Panc1 (cell line): ENCODE measurements at regions not wholly inside any gene's neighbourhood (a gene's known extent, or its start where the extent isn't known, plus 50 kb on each side); places are given as distances from the start of the nearest gene placed in this dataset.

Experiments used
- ATAC-seq: fragments of 200-7000 bp; cut with Tn5 transposase; 2 replicates; pipeline ENCODE4 v1.9.1; 2020; ENCODE audit warnings: mild to moderate bottlenecking, moderate library complexity
- BruUV-seq: library from RNA; stranded (reverse); fragments of 400-500 nt; replicated peaks from 2 replicates; lab custom pipeline; 2021; lab: Mats Ljungman, UMichigan
- CTCF ChIA-PET: fragments of 300-600 bp; sonication (Branson Sonifier 250); formaldehyde crosslinking; loops from one replicate; lab custom pipeline; 2022; ENCODE audit warnings: antibody characterized with exemption; lab: Charles Lee
- POLR2A ChIA-PET: fragments of 300-600 bp; sonication (Branson Sonifier 250); formaldehyde crosslinking; loops from one replicate; lab custom pipeline; 2022; ENCODE audit warnings: antibody characterized with exemption; lab: Charles Lee
- DNase-seq: peaks from one replicate; pipeline ENCODE4 v3.0.0-alpha.2; 2010; ENCODE audit warnings: low read depth, low spot score
- H3K27ac ChIP-seq: 2 replicates; pipeline ENCODE4 v1.5.1; 2011; ENCODE audit warnings: mild to moderate bottlenecking, low read length, inconsistent platforms
- H3K27me3 ChIP-seq: fragments of 200-500 bp; sonication (Bioruptor generic); 2 replicates; pipeline ENCODE4 v1.6.0; 2014; ENCODE audit warnings: low read length, inconsistent platforms; ENCODE audit not compliant: control insufficient read depth, insufficient read depth
- H3K36me3 ChIP-seq: fragments of 200-500 bp; sonication (Bioruptor generic); 2 replicates; pipeline ENCODE4 v1.5.1; 2014; ENCODE audit warnings: inconsistent platforms, mild to moderate bottlenecking, low read length, moderate library complexity; ENCODE audit not compliant: control insufficient read depth, insufficient read depth
- H3K4me1 ChIP-seq: 2 replicates; pipeline ENCODE4 v1.5.1; 2011; ENCODE audit warnings: inconsistent platforms, mild to moderate bottlenecking, low read length, moderate library complexity; ENCODE audit not compliant: control insufficient read depth, insufficient read depth
- H3K4me3 ChIP-seq, 2 experiments: 2 replicates each; pipeline ENCODE4 v1.5.1; 2011 to 2012; ENCODE audit warnings: low read depth in 2 of 2, low read length in 2 of 2, mild to moderate bottlenecking in 2 of 2, inconsistent platforms in 1 of 2, moderate library complexity in 1 of 2
- H3K9me3 ChIP-seq: fragments of 200-500 bp; sonication (Bioruptor generic); 2 replicates; pipeline ENCODE4 v1.5.1; 2014; ENCODE audit warnings: low read depth, mild to moderate bottlenecking, inconsistent platforms, low read length, moderate library complexity; ENCODE audit not compliant: control insufficient read depth, insufficient read depth
- POLR2AphosphoS5 ChIP-seq: IDR thresholded peaks from 2 replicates; pipeline ENCODE4 v1.6.1; 2012; ENCODE audit warnings: mild to moderate bottlenecking, low read depth, low read length, moderate library complexity
- REST ChIP-seq, 2 experiments: IDR thresholded peaks; 2 replicates each; pipeline ENCODE4 v1.6.1; 2011 to 2012; ENCODE audit warnings: low read depth in 2 of 2, control low read depth in 1 of 2, low read length in 1 of 2, mild to moderate bottlenecking in 1 of 2, moderate library complexity in 1 of 2; ENCODE audit not compliant: insufficient read depth in 1 of 2
- SIN3A ChIP-seq: IDR thresholded peaks from 2 replicates; pipeline ENCODE4 v1.6.1; 2012; ENCODE audit warnings: low read depth, mild to moderate bottlenecking, low read length, moderate library complexity, borderline replicate concordance; ENCODE audit not compliant: insufficient read depth
- TCF7L2 ChIP-seq: IDR thresholded peaks from 2 replicates; pipeline ENCODE4 v1.6.1; 2011; ENCODE audit warnings: mild to moderate bottlenecking, low read depth, low read length, inconsistent platforms
- in situ Hi-C: cut with HindIII; loops from 2 replicates; pipeline ENCODE4 v1.10.0; 2016; ENCODE audit warnings: low sequenced_read_pairs, low pct_unique_long_range_greater_than_20kb
- intact Hi-C: fragments of 100-400 bp; cut with micrococcal nuclease; formaldehyde crosslinking; loops from one replicate; pipeline ENCODE4 v1.10.0; 2022; ENCODE audit not compliant: unreplicated experiment
- TF ChIP-seq, protein P1 (sequence below): fragments of 450-650 bp; IDR thresholded peaks from 2 replicates; pipeline ENCODE4 v1.5.1; 2017; ENCODE audit warnings: mild to moderate bottlenecking

GRCh38 chr2:143905587-143905986, 614.3 kb downstream of the ZEB2 start:
- Histone ChIP-seq H3K27ac (no peak overlapping the region), H3K36me3 (no peaks in the 10 kb centered on the region), H3K4me3 (no peak overlapping the region), H3K27me3 (no peaks in the 10 kb centered on the region; the same call in 1 of the 2 replicates), H3K9me3 (no peaks in the 10 kb centered on the region), H3K4me1 (no peaks in the 10 kb centered on the region)
- in situ Hi-C loops (no loop called here), intact Hi-C loops (no loop called here)
- ChIA-PET CTCF (no interaction called here), POLR2A (no interaction called here)
- ATAC-seq (no peak), DNase-seq (no peak)
- TF ChIP-seq TCF7L2 (no peak), POLR2AphosphoS5 (no peak), REST (IDR thresholded peaks at IDR 0.05; ENCODE audit: insufficient read depth in 1 of 2, low read depth in 2 of 2, low read length in 1 of 2) (no peak), SIN3A (no peak)
- TF ChIP-seq, protein P1, sequence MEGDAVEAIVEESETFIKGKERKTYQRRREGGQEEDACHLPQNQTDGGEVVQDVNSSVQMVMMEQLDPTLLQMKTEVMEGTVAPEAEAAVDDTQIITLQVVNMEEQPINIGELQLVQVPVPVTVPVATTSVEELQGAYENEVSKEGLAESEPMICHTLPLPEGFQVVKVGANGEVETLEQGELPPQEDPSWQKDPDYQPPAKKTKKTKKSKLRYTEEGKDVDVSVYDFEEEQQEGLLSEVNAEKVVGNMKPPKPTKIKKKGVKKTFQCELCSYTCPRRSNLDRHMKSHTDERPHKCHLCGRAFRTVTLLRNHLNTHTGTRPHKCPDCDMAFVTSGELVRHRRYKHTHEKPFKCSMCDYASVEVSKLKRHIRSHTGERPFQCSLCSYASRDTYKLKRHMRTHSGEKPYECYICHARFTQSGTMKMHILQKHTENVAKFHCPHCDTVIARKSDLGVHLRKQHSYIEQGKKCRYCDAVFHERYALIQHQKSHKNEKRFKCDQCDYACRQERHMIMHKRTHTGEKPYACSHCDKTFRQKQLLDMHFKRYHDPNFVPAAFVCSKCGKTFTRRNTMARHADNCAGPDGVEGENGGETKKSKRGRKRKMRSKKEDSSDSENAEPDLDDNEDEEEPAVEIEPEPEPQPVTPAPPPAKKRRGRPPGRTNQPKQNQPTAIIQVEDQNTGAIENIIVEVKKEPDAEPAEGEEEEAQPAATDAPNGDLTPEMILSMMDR, result no peak
- no TSS peak for BruUV-seq

DNA sequence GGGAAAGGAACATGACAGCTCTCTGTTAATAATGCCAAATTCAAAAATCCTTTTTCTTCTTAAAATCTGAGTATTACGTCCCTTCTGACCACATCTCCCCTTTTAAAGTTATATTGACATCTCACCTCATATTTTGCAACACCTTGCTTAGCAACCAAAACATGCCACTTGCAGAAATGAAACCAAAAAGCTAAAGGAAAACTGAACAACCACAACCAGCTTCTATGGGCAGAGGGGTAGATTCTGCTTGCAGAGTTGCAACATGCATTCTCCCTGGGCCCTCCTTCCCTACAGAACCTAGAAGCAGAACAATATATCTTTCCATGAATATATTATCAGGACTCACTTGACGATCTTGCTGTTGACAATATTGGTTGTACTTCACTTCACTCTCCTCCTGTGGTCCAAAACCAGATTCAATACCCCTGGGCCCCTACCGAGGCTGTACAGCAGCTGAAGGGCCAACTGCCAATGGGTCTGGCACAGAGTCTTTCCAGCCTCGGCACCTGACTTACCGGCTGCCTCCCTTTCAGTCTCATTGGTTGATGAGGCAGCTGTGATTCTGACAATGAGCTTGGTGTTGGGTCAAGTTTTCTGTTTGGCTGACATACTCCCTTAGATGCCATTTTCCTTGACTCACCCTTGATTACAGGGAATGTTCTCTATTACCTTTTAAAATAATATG, 616.6 kb downstream of the ZEB2 start:
- BruUV-seq, result no TSS peak
- intact Hi-C loops, result no loop called here
- POLR2A ChIA-PET, result no interaction called here
- H3K27ac ChIP-seq, result no peak overlapping the region
- H3K4me1 ChIP-seq, result no peaks in the 10 kb centered on the region
- DNase-seq (no peak), ATAC-seq (no peak)
- H3K4me3 ChIP-seq, result no peak overlapping the region
- in situ Hi-C loops, result no loop called here
- TF ChIP-seq REST (IDR thresholded peaks at IDR 0.05; ENCODE audit: insufficient read depth in 1 of 2, low read depth in 2 of 2, low read length in 1 of 2) (no peak), TCF7L2 (no peak), SIN3A (no peak), POLR2AphosphoS5 (no peak)
- TF ChIP-seq, protein P1, result no peak
- H3K36me3 ChIP-seq, result no peaks in the 10 kb centered on the region
- CTCF ChIA-PET, result no interaction called here
- no peaks in the 10 kb centered on the region for H3K27me3 ChIP-seq
- H3K9me3 ChIP-seq, result no peaks in the 10 kb centered on the region
